ENCODE measurements at regions not wholly inside any gene's neighbourhood (a gene's known extent, or its start where the extent isn't known, plus 50 kb on each side); places are given as distances from the start of the nearest gene placed in this dataset.

DNA sequence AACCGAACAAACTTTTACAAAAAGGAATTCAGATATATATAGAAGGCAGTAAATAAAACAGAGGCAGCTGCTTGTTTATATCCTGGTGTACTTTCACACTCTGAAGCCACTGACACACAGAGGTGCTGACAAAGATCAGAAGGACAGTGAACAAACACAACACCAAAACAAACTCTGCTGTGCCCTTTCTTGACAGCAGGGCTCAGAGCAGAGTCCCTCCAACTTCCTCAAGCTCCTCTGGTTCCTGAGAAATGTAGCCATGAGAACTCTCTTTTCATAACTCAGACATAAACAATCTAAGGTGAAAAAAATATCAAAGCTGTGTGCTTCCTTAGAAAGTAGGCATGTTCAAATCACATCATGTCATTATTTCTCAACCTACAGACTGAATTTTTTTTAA lies 1052.8 kb upstream of the SPRY2 start:
- no peak for TF ChIP-seq POLR2A (IDR thresholded peaks at IDR 0.05)
- TF ChIP-seq, protein P1, sequence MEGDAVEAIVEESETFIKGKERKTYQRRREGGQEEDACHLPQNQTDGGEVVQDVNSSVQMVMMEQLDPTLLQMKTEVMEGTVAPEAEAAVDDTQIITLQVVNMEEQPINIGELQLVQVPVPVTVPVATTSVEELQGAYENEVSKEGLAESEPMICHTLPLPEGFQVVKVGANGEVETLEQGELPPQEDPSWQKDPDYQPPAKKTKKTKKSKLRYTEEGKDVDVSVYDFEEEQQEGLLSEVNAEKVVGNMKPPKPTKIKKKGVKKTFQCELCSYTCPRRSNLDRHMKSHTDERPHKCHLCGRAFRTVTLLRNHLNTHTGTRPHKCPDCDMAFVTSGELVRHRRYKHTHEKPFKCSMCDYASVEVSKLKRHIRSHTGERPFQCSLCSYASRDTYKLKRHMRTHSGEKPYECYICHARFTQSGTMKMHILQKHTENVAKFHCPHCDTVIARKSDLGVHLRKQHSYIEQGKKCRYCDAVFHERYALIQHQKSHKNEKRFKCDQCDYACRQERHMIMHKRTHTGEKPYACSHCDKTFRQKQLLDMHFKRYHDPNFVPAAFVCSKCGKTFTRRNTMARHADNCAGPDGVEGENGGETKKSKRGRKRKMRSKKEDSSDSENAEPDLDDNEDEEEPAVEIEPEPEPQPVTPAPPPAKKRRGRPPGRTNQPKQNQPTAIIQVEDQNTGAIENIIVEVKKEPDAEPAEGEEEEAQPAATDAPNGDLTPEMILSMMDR (IDR thresholded peaks at IDR 0.05) = no peak
